NOMO-1 treated with DMSO at 0.1 percent for 48 hours (cell line): ENCODE measurements at regions not wholly inside any gene's neighbourhood (a gene's known extent, or its start where the extent isn't known, plus 50 kb on each side); places are given as distances from the start of the nearest gene placed in this dataset.
"Not testable (repeated sequence)": the region's sequence is repeated elsewhere in the genome, so short reads cannot be mapped to it uniquely, and the experiment has no call there.

Experiments
- DNase-seq: peaks from one replicate; lab custom pipeline; 2025; ENCODE audit not compliant: unreplicated experiment; lab: John Stamatoyannopoulos, UW

GRCh38 chr3:159672728-159673688 is 315.6 kb upstream of the IL12A start:
- DNase-seq, result no peak

GRCh38 chr3:159674583-159674982 is 314.1 kb upstream of the IL12A start:
- no peak for DNase-seq

DNA sequence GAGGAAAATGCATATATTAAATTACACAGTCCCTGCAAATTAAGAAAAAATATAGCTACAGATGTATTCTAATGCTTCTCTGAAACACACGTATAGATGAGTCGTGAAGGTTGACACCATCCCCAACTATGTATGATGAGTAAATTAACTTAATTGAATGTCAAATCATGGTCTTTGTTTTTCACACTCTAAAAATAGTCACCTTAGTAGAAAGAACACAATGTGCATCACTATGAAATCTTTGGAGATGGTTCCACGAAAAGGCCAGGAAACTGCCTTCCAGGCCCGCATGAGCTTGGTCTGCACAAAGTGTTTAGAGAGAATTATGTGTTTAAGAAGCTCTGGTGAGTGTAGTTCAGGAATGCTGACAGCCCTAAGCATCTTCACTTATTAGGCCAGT is 313.4 kb upstream of the IL12A start:
- DNase-seq, result no peak

DNA sequence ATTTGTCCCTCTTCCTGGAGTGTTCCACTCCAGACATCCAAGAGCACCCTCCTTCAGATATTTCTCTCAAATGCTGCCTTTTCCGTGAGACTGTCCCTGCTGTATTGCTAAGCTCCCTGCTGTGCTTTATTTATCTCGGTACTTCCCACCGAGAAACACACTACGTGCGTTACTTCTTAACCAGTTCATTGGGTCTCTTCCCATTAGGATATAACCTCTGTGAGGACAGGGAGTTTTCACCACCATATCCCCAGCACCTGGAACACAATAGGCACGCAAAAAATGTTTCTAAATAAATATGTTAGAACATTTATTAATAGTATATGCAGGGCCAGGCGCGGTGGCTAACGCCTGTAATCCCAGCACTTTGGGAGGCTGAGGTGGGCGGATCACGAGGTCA is 308.7 kb upstream of the IL12A start:
- no peak for DNase-seq

DNA sequence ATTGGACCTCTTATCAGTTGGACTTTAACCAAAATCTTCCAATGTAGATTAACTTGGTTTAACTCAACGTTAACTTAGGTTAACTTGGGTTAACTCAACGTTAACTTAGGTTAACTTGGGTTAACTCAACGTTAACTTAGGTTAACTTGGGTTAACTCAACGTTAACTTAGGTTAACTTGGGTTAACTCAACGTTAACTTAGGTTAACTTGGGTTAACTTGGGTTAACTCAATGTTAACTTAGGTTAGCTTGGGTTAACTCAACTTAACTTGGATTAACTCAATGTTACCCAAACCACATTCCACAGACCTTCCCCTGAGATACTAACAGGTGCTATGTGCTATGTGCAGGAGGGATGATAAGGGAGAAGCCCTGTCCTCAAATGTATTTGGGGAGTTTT is 306.9 kb upstream of the IL12A start:
- not testable (repeated sequence) for DNase-seq

DNA sequence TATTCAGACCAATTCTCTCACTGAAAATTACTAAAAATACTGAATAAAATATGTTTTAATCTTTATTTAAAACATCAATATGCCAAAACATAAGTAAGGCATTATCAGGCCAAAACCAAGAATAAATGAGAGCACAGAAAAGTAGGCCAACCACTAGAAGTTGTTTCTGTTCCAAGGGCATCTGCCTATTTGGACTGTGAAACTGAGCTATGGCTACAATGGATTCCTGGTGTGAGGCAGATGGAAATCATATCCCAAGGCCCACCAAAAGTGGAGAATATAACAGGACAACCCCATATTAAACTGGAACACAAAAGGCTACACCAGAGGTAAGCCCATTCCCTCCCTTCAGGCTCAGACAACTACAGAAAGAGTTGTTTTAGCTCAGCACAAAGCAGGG is 302.8 kb upstream of the IL12A start:
- no peak for DNase-seq

DNA sequence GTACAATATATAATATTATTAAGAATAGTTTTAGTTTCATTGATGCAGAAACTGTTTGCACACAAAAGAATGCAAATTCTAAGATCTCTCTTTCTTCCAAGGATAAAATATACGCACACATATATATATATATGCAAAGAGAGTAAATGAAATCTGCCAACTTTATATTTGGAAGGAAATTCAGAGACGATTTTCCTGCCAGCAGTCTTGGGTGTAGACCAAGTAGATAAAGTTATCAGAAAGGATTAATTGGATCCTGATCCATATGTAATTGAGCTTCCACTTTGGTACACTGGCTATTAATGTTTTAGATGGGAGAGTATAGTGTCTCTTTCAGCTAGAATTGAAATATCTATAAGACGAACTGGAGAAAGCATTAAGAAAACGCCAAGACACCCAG is 295.4 kb upstream of the IL12A start:
- no peak for DNase-seq

DNA sequence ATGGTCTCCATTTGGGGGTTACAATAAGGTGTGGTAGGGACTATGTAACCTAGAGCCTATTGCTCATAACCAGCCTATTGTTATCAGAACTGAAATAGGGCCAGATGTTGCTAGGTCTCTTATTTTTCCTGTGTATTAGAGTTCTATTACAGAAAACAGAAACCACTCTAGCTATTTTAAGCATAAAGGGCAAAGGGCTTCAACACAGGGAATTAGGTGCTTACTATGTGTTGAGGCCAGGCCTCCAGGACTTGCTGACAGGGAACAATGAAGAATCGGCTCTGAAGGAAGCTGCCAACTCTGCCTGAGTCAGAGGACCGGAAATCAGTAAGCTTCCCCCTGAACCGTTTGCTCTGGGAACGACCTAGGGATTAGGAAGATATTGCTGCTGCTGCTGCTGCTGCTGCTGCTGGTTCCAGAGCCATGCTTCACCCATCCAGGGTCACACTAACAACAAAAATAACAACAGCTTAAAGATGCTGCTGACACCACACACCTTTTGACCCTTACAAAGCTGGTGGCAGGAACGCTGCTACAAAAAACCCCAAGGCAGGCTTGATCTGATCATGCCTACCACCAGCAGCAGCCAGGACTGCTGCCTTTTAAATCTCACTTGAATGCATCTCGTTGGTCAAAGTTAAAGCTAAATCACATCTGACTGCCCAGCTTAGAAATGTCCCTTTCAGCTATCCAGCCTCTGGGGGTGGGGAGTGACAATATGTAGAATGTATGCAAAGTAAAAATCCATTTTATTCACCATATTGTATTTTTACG is 276.9 kb upstream of the IL12A start:
- DNase-seq, result no peak

GRCh38 chr3:159721324-159721723 is 267.3 kb upstream of the IL12A start:
- DNase-seq, result no peak

DNA sequence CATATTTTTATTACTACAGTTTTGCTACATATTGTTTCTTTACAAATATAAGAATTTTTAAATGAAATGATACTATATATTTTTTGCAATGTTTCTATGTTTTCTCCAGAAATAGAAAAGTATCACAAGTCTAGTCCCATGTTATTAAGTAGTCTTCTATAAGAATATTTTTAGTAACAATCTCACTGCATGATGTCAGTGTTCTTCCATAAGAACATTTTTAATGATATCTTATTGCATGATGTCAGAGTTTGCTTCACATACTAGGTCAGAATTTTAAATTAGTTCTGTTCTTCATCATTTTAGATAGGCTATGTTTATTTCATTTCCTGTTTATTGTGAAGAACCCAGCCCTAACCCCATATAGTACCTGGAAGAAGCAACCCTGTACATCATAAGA is 265.3 kb upstream of the IL12A start:
- no peak for DNase-seq

DNA sequence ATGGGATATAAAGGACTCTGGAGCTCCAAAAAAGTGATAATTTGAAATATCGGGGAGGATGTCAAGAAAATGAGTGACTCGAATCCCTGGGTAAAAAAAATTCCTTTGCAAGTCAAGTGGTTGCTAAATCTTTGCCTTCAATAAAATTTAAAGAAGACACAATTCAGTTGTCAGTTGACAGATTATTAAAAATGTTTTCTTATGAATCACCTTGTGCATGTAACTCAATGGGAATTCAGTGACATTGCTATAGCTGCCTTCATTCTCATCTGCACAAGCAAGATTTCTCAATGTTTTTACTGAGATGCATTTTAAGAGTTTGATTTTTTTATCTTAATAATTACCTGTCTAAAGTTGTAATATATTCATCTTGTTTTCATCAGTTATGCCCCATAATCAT is 264.0 kb upstream of the IL12A start:
- no peak for DNase-seq

GRCh38 chr3:159726231-159726964 is 262.2 kb upstream of the IL12A start:
- DNase-seq, result no peak

- no peak for DNase-seq
These were observed 261.1 kb upstream of the IL12A start for GRCh38 chr3:159727506-159727905.

DNA sequence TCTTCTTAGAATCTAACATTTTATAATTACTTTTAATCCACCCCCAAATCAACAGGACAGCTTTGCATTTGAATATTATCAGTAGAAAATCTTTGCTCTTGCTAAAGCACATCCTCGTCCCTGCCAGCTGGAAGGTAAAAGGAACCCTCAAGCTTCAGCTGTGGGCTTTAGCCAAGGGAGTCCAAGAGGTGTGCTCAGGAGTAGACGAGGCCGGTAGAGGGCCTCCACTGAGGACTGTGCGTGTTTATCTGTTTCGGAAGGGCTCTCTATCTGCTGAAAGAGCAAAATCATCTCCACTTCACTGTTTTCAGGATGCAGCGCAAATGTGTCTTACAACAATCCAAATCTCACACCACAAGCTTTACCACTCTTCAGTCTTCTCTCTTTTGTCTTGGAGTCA is 257.4 kb upstream of the IL12A start:
- no peak for DNase-seq

DNA sequence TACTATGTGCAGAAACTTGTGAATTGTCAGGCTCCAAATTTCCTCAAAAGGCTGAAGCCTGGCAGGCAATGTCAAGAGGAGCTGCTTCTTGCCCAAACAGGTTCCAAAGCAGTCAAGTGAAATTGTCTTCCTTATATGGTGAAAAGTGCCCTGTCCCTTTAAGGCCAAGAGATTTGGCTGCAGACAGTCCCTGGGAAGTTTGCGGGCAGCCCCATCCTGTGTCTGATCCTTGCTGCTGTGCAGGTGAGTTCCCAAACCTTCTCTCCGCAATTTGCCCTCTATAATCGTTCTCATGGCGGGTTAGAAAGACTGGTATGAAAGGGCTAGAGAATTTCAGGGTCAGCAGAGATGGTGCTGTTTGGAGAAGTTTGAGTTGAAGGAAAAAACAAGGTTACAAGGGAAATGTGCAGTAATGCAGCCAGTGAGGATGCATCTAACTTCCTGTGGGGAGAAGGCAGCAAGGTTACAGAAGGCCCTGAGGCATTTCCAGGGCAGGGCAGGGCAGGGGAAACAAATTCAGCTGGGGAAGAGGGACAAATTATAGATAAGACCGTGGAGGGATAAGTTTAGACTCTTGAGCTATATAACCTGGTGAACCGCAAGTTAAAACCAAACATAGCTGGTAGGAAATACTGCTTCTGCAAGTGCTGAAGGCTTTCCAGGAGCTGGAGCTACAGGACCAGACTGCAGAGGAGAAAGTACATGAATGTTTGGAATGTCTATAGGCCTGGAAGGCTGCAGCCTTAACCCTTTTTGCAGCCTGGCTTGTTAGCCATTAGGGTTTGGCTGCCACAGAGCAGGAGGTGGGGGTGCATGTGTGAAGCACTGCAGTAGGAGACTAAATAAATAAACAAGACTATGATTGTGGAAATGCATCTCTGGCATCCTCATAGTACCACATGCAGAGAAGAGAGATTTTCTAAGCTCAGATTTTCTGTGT is 256.2 kb upstream of the IL12A start:
- DNase-seq, result no peak

DNA sequence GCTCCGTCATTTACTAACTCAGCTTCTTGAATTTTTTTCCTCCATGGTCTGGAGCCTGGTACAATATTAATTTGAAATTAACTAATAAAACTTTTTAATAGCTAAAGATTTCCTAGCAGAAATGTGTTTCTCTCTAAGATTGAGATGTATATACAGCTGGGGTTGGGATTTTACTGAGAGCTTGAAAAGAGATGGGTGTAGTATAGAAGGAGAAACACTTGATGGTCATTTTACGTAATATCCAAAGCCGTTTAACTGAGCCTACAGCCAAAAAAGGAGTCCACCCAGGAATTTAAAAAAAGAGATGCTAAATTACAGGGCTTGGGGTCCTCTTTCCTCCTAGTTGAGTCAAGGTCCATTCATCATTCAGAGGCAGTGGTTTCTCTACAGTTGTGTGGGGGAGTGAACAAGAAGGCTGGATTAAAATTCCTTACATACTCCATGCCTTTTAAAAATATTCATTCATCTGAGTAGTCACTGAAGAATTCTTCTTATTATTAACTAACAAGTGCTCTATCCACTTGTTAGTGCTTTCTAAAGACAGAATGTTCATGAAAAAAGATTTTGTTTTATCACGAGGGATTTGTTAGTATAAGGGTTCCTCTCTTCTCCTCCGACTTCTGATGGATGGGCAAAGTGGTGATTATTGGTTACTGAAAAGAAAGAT is 255.3 kb upstream of the IL12A start:
- no peak for DNase-seq

DNA sequence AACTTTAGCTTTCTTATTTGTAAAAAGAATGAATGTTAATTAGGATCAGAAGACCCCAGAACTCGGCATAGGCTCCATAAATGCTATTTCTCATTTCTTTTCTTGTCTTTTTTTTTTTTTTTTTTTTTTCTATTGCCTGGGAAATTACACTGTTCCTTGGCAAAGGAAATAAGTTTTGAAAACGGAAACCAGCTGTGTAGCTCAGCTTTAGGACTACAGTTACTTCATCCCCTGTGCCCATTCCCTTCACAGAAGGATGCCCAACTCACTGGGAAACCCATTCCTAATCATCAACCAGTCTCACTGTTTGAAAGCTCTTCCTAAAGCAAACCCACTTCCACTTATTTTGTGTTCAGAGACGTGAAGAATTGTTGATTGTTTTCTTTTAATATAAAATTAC is 254.0 kb upstream of the IL12A start:
- no peak for DNase-seq

- no peak for DNase-seq
These were observed 249.5 kb upstream of the IL12A start for GRCh38 chr3:159739166-159739565.

GRCh38 chr3:159739969-159740368 is 248.7 kb upstream of the IL12A start:
- DNase-seq, result no peak

DNA sequence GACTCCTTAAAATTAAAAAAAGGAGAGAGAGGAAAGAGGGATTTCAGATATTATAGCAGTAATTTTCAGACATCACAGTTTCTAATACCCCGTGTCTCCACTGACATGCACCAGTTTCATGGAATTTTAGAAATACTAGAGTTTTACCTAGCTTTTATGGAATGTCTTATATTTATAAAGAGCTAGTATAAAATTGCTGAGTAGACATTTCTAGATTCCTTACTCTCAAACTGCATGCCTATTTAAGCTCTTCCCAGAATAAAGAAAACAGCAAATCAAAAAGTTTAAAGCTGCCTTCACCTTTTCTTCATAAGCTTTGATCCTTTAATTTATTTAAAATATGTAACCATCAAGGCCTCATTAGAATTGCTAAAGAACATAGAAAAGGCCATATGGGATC is 247.4 kb upstream of the IL12A start:
- no peak for DNase-seq
